ENCODE measurements at regions not wholly inside any gene's neighbourhood (a gene's known extent, or its start where the extent isn't known, plus 50 kb on each side); places are given as distances from the start of the nearest gene placed in this dataset.

DNA sequence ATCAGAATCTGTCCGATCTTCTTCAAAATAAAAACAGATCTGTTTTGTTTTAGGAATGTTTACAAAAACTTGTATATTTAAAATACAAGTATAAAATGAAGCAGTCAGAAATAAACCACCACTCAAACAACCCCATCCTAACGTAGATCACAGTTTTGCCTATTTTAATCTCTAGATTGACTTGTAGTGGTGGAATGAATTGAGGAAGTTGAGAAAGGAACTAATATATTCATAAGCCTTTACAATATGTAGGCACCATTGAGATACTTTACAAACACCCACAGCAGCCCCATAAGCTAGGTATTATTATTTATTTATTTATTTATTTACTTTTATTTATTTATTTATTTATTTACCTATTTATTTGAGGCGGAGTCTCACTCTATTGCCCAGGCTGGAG lies 52.3 kb upstream of the KLF3 start:
- TF ChIP-seq GATA2 (IDR thresholded peaks at IDR 0.05; ENCODE audit: low read depth, low read length) (no peak), GATA3 (IDR thresholded peaks at IDR 0.05; ENCODE audit: low read depth, low read length) (no peak)

All from SH-SY5Y (cell line).